ENCODE measurements at regions not wholly inside any gene's neighbourhood (a gene's known extent, or its start where the extent isn't known, plus 50 kb on each side); places are given as distances from the start of the nearest gene placed in this dataset.
"Not testable (repeated sequence)": the region's sequence is repeated elsewhere in the genome, so short reads cannot be mapped to it uniquely, and the experiment has no call there.

- TF ChIP-seq, protein P1, sequence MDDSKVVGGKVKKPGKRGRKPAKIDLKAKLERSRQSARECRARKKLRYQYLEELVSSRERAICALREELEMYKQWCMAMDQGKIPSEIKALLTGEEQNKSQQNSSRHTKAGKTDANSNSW (CRISPR knock-in tag; IDR thresholded peaks at IDR 0.05; ENCODE audit: borderline replicate concordance): no peak
- TF ChIP-seq, protein P2, sequence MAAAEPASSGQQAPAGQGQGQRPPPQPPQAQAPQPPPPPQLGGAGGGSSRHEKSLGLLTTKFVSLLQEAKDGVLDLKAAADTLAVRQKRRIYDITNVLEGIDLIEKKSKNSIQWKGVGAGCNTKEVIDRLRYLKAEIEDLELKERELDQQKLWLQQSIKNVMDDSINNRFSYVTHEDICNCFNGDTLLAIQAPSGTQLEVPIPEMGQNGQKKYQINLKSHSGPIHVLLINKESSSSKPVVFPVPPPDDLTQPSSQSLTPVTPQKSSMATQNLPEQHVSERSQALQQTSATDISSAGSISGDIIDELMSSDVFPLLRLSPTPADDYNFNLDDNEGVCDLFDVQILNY (CRISPR knock-in tag; conservative IDR thresholded peaks at IDR 0.05): no peak
These were observed 331.1 kb downstream of the KIF20B start (continued) for GRCh38 chr10:90032519-90032918.

DNA sequence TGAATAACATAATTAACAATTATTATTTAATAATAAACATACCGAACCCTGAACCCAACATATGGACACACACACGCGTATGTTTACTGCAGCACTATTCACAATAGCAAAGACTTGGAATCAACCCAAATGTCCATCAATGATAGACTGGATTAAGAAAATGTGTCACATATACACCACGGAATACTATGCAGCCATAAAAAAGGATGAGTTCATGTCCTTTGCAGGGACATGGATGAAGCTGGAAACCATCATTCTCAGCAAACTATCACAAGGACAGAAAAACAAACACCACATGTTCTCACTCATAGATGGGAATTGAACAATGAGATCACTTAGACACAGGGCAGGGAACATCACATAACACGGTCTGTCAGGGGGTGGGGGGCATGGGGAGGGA, 333.5 kb downstream of the KIF20B start:
- 48% methylated on average over 5 of the region's 5 CpGs for WGBS (ENCODE audit: low lambda C conversion rate)

DNA sequence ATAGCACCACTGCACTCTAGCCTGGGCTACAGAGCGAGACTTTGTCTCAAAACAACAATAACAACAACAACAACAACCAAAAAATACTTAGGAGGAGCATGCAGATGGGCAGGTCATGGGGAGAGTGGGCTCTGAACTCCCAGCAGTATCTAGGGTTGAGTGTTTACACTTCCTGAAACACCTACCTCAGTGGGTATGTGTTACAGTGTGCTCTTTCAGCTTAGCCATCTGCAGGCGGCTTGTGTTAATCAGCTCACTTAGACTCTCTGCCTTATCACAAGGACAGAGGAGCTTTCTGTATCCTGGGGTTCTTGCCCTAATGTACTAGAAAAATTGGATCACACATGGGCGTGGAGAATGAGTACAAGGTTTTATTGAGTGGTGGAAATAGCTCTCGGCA, 340.2 kb downstream of the KIF20B start:
- in situ Hi-C loops (cut with HindIII; ENCODE audit: extremely low pct_ligation_motif_present, low pct_unique_long_range_greater_than_20kb): no loop called here
- no peaks in the 10 kb centered on the region for H3K27me3 ChIP-seq (ENCODE audit: control insufficient read depth in 1 of 2, insufficient read depth in 2 of 2, low read length in 2 of 2)
- no peak for TF ChIP-seq ADNP (CRISPR knock-in tag; IDR thresholded peaks at IDR 0.05)
- no peak for TF ChIP-seq RFX1 (IDR thresholded peaks at IDR 0.05)
- TF ChIP-seq, protein P3, sequence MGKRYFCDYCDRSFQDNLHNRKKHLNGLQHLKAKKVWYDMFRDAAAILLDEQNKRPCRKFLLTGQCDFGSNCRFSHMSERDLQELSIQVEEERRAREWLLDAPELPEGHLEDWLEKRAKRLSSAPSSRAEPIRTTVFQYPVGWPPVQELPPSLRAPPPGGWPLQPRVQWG (CRISPR knock-in tag; IDR thresholded peaks at IDR 0.05; ENCODE audit: borderline replicate concordance, low read depth): no peak
- no peak for TF ChIP-seq ELF1 (CRISPR knock-in tag; IDR thresholded peaks at IDR 0.05)
- TF ChIP-seq NRL (CRISPR knock-in tag; IDR thresholded peaks at IDR 0.05; ENCODE audit: borderline replicate concordance): no peak
- TF ChIP-seq, protein P4, sequence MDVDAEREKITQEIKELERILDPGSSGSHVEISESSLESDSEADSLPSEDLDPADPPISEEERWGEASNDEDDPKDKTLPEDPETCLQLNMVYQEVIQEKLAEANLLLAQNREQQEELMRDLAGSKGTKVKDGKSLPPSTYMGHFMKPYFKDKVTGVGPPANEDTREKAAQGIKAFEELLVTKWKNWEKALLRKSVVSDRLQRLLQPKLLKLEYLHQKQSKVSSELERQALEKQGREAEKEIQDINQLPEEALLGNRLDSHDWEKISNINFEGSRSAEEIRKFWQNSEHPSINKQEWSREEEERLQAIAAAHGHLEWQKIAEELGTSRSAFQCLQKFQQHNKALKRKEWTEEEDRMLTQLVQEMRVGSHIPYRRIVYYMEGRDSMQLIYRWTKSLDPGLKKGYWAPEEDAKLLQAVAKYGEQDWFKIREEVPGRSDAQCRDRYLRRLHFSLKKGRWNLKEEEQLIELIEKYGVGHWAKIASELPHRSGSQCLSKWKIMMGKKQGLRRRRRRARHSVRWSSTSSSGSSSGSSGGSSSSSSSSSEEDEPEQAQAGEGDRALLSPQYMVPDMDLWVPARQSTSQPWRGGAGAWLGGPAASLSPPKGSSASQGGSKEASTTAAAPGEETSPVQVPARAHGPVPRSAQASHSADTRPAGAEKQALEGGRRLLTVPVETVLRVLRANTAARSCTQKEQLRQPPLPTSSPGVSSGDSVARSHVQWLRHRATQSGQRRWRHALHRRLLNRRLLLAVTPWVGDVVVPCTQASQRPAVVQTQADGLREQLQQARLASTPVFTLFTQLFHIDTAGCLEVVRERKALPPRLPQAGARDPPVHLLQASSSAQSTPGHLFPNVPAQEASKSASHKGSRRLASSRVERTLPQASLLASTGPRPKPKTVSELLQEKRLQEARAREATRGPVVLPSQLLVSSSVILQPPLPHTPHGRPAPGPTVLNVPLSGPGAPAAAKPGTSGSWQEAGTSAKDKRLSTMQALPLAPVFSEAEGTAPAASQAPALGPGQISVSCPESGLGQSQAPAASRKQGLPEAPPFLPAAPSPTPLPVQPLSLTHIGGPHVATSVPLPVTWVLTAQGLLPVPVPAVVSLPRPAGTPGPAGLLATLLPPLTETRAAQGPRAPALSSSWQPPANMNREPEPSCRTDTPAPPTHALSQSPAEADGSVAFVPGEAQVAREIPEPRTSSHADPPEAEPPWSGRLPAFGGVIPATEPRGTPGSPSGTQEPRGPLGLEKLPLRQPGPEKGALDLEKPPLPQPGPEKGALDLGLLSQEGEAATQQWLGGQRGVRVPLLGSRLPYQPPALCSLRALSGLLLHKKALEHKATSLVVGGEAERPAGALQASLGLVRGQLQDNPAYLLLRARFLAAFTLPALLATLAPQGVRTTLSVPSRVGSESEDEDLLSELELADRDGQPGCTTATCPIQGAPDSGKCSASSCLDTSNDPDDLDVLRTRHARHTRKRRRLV (CRISPR knock-in tag; IDR thresholded peaks at IDR 0.05): no peak
- no peak for TF ChIP-seq ZMYM3 (CRISPR knock-in tag; IDR thresholded peaks at IDR 0.05)

More for the DNA sequence above, 333.5 kb downstream of the KIF20B start:
- H3K9me3 ChIP-seq (ENCODE audit: low read length); H3K27ac ChIP-seq (ENCODE audit: extremely low read length, insufficient read depth, low read length); POLR2A ChIA-PET; BruUV-seq (replicated peaks); H3K4me1 ChIP-seq (ENCODE audit: insufficient read depth, low read length); H4K20me1 ChIP-seq (ENCODE audit: insufficient read depth, low read length); in situ Hi-C loops (cut with HindIII; ENCODE audit: extremely low pct_ligation_motif_present, low pct_unique_long_range_greater_than_20kb); H3K27me3 ChIP-seq (ENCODE audit: control insufficient read depth in 1 of 2, insufficient read depth in 2 of 2, low read length in 2 of 2); ATAC-seq; DNase-seq (ENCODE audit: low spot score); H3K9ac ChIP-seq (ENCODE audit: insufficient read depth, low read depth, low read length); H2AFZ ChIP-seq (ENCODE audit: low read length); H3K36me3 ChIP-seq (replicated peaks in 1 of 2; ENCODE audit: control insufficient read depth in 1 of 2, insufficient read depth in 2 of 2, low read length in 2 of 2); intact Hi-C loops (cut with micrococcal nuclease; ENCODE audit: unreplicated experiment); FAIRE-seq; H3K79me2 ChIP-seq (ENCODE audit: insufficient read depth, low read length); CTCF ChIA-PET (ENCODE audit: low intra/inter-chr PET ratio, low total read pairs); H3K4me3 ChIP-seq (replicated peaks in 1 of 3; ENCODE audit: insufficient read depth in 1 of 3, low read depth in 2 of 3, low read length in 3 of 3); H3K4me2 ChIP-seq (ENCODE audit: low read depth, low read length): not testable (repeated sequence)

More for the DNA sequence above, 340.2 kb downstream of the KIF20B start:
- FAIRE-seq (no peak), DNase-seq (ENCODE audit: low spot score) (no peak), ATAC-seq (no peak)
- intact Hi-C loops (cut with micrococcal nuclease; ENCODE audit: unreplicated experiment): no loop called here
- H3K27ac ChIP-seq (ENCODE audit: extremely low read length, insufficient read depth, low read length): no peak overlapping the region
- no peaks in the 10 kb centered on the region for H4K20me1 ChIP-seq (ENCODE audit: insufficient read depth, low read length)
- H3K4me2 ChIP-seq (ENCODE audit: low read depth, low read length): no peak overlapping the region
- no peaks in the 10 kb centered on the region for H3K9me3 ChIP-seq (ENCODE audit: low read length)
- H3K36me3 ChIP-seq (replicated peaks in 1 of 2; ENCODE audit: control insufficient read depth in 1 of 2, insufficient read depth in 2 of 2, low read length in 2 of 2): no peaks in the 10 kb centered on the region
- ChIA-PET POLR2A (interaction anchor here (0.5 kb wide), 1 partner anchor 11 kb away, joined by 3 read pairs; no protein-coding TSS in a partner anchor), CTCF (ENCODE audit: low intra/inter-chr PET ratio, low total read pairs) (no interaction called here)
- no peak overlapping the region for H2AFZ ChIP-seq (ENCODE audit: low read length)
- no TSS peak for BruUV-seq (replicated peaks)
- WGBS (ENCODE audit: low lambda C conversion rate): 15% methylated on average over 4 of the region's 4 CpGs
- no peaks in the 10 kb centered on the region for H3K4me1 ChIP-seq (ENCODE audit: insufficient read depth, low read length)
- no peak overlapping the region for H3K4me3 ChIP-seq (replicated peaks in 1 of 3; ENCODE audit: insufficient read depth in 1 of 3, low read depth in 2 of 3, low read length in 3 of 3)
- H3K9ac ChIP-seq (ENCODE audit: insufficient read depth, low read depth, low read length): no peak overlapping the region
- H3K79me2 ChIP-seq (ENCODE audit: insufficient read depth, low read length): no peaks in the 10 kb centered on the region

All from HepG2 (cell line).